ENCODE measurements at regions not wholly inside any gene's neighbourhood (a gene's known extent, or its start where the extent isn't known, plus 50 kb on each side); places are given as distances from the start of the nearest gene placed in this dataset.

GRCh38 chr2:204306667-204307066 lies 238.6 kb upstream of the PARD3B start:
- TF ChIP-seq CTCF (IDR thresholded peaks at IDR 0.05; ENCODE audit: poor library complexity, severe bottlenecking), result no peak
- no peak for DNase-seq (ENCODE audit: low spot score)

DNA sequence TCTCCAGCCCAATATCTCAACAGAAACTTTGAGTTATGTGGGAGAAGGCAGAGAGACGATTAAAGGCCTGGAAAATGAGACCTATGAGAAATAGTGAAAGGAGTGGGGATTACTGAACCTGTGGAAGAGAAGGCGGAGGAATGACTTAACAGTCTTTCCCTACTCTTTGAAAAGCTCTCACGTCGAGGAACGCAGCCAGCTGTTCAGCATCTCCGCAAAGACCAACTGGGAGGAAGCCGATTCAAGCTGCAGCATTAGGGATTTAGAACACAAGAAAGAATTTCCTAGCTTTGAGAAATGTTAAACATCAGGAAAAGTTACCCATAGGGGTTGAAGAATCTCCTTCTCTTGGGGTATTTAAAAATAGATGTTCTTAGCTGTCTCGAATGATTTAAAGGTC lies 233.2 kb upstream of the PARD3B start:
- Histone ChIP-seq H3K9me3 (ENCODE audit: severe bottlenecking) (no peaks in the 10 kb centered on the region), H3K4me1 (ENCODE audit: insufficient read depth, poor library complexity, severe bottlenecking) (no peaks in the 10 kb centered on the region), H3K27ac (ENCODE audit: poor library complexity, severe bottlenecking) (no peak overlapping the region), H3K4me3 (ENCODE audit: severe bottlenecking) (no peak overlapping the region), H3K36me3 (ENCODE audit: low read depth) (no peaks in the 10 kb centered on the region), H3K27me3 (ENCODE audit: insufficient read depth, poor library complexity, severe bottlenecking) (no peaks in the 10 kb centered on the region)
- DNase-seq (ENCODE audit: low spot score) (no peak), ATAC-seq (ENCODE audit: low read depth) (no peak)
- no peak for TF ChIP-seq CTCF (IDR thresholded peaks at IDR 0.05; ENCODE audit: poor library complexity, severe bottlenecking)

More at GRCh38 chr2:204306667-204307066, 238.6 kb upstream of the PARD3B start:
- Histone ChIP-seq H3K27ac (ENCODE audit: poor library complexity, severe bottlenecking) (no peak overlapping the region), H3K4me3 (ENCODE audit: severe bottlenecking) (no peak overlapping the region), H3K9me3 (ENCODE audit: severe bottlenecking) (no peaks in the 10 kb centered on the region), H3K27me3 (ENCODE audit: insufficient read depth, poor library complexity, severe bottlenecking) (no peaks in the 10 kb centered on the region), H3K36me3 (ENCODE audit: low read depth) (no peaks in the 10 kb centered on the region), H3K4me1 (ENCODE audit: insufficient read depth, poor library complexity, severe bottlenecking) (no peaks in the 10 kb centered on the region)
- no peak for ATAC-seq (ENCODE audit: low read depth)

- no peak for TF ChIP-seq CTCF (IDR thresholded peaks at IDR 0.05; ENCODE audit: poor library complexity, severe bottlenecking)
- H3K9me3 ChIP-seq (ENCODE audit: severe bottlenecking), result no peaks in the 10 kb centered on the region
- H3K27ac ChIP-seq (ENCODE audit: poor library complexity, severe bottlenecking), result no peak overlapping the region
- no peak overlapping the region for H3K4me3 ChIP-seq (ENCODE audit: severe bottlenecking)
- no peaks in the 10 kb centered on the region for H3K27me3 ChIP-seq (ENCODE audit: insufficient read depth, poor library complexity, severe bottlenecking)
- H3K36me3 ChIP-seq (ENCODE audit: low read depth), result no peaks in the 10 kb centered on the region
- no peaks in the 10 kb centered on the region for H3K4me1 ChIP-seq (ENCODE audit: insufficient read depth, poor library complexity, severe bottlenecking)
- DNase-seq (ENCODE audit: low spot score) (no peak), ATAC-seq (ENCODE audit: low read depth) (no peak)
Observed at GRCh38 chr2:204313256-204313655, 232.0 kb upstream of the PARD3B start.

DNA sequence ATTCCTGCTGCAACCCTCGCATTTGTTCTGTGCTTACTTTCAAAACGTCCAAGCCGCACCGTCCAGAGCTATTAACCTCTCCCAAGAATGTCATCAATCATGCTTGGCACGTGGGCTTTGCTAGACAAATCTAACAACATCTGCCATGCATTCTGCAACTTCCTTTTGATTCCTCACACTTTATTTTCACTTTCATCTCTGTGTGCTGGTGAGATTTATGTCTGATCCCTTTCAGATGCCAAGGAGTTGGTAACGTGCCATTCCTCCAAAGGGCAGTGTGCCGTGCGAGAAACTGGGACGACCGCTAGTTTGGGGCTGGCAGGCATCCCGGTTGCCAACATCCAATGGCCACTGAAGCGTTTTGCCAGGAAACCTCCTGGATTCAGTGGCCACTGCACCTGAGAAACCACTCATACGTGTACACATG lies 230.0 kb upstream of the PARD3B start:
- Histone ChIP-seq H3K36me3 (ENCODE audit: low read depth) (no peaks in the 10 kb centered on the region), H3K9me3 (ENCODE audit: severe bottlenecking) (no peaks in the 10 kb centered on the region), H3K4me1 (ENCODE audit: insufficient read depth, poor library complexity, severe bottlenecking) (no peaks in the 10 kb centered on the region), H3K27me3 (ENCODE audit: insufficient read depth, poor library complexity, severe bottlenecking) (no peaks in the 10 kb centered on the region), H3K27ac (ENCODE audit: poor library complexity, severe bottlenecking) (no peak overlapping the region), H3K4me3 (ENCODE audit: severe bottlenecking) (no peak overlapping the region)
- no peak for DNase-seq (ENCODE audit: low spot score)
- TF ChIP-seq CTCF (IDR thresholded peaks at IDR 0.05; ENCODE audit: poor library complexity, severe bottlenecking), result no peak
- ATAC-seq (ENCODE audit: low read depth), result peak; percentile 29; the same call in 1 of the 3 replicates

GRCh38 chr2:204317640-204318039 lies 227.6 kb upstream of the PARD3B start:
- TF ChIP-seq CTCF (IDR thresholded peaks at IDR 0.05; ENCODE audit: poor library complexity, severe bottlenecking), result no peak
- no peaks in the 10 kb centered on the region for H3K9me3 ChIP-seq (ENCODE audit: severe bottlenecking)
- DNase-seq (ENCODE audit: low spot score) (no peak), ATAC-seq (ENCODE audit: low read depth) (no peak)
- H3K27ac ChIP-seq (ENCODE audit: poor library complexity, severe bottlenecking), result no peak overlapping the region
- H3K4me3 ChIP-seq (ENCODE audit: severe bottlenecking), result no peak overlapping the region
- H3K36me3 ChIP-seq (ENCODE audit: low read depth), result no peaks in the 10 kb centered on the region
- H3K4me1 ChIP-seq (ENCODE audit: insufficient read depth, poor library complexity, severe bottlenecking), result no peaks in the 10 kb centered on the region
- no peaks in the 10 kb centered on the region for H3K27me3 ChIP-seq (ENCODE audit: insufficient read depth, poor library complexity, severe bottlenecking)

All from RWPE2 (cell line).